ENCODE measurements at regions not wholly inside any gene's neighbourhood (a gene's known extent, or its start where the extent isn't known, plus 50 kb on each side); places are given as distances from the start of the nearest gene placed in this dataset.
"Not testable (repeated sequence)": the region's sequence is repeated elsewhere in the genome, so short reads cannot be mapped to it uniquely, and the experiment has no call there.

DNA sequence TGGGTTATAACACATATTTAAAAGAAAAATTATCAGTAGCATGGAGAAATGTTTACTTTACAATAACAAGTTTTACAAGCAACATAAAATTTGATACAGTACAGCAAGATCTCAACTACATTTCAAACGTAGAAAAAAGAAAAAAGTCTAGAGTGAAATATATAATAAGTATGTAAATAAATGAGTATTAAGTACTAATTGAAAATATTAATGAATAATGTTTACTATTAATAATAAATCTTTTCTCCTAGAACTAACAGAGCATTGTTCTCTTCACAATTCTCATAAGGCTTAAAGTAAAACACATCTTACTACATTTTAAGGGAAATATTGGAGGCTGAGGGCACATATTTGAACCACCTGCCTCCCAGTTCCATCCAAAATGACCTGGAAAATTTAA, 72.1 kb downstream of the TMEM212 start:
- DNase-seq (no peak), ATAC-seq (no peak)
- intact Hi-C loops (cut with DNase I, micrococcal nuclease): no loop called here

DNA sequence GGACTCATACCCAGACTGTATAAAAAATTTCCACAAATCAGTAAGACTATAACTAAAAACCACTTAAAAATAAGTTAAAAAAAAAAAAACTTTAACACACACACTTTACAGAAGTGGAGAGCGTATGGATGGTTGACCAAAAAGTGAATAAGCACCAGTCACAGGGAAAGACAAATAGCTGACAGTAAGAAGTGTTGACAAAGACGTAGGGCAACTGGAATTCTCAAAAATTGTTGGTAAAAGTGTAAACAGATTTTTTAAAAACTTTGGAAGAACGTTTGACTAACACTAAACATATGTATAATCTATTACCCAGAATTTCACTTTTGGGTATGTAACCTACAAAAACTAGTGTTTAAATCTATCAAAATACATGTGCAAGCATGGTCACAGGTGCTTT, 73.7 kb downstream of the TMEM212 start:
- no peak for ATAC-seq
- intact Hi-C loops (cut with DNase I, micrococcal nuclease): no loop called here
- no peak for DNase-seq

DNA sequence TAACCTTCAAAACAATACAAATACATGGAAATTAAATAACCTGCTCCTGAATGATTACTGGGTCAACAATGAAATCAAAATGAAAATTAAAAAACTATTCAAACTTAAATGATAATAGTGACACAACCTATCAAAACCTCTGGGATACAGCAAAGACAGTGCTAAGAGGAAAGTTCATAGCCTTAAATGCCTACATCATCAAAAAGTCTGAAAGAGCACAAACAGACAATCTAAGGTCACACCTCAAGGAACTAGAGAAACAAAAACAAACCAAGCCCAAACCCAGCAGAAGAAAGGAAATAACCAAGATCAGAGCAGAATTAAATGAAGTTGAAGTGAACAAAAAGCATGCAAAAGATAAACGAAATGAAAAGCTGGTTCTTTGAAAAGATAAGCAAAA, 79.5 kb downstream of the TMEM212 start:
- intact Hi-C loops (cut with DNase I, micrococcal nuclease); ATAC-seq; DNase-seq: not testable (repeated sequence)

DNA sequence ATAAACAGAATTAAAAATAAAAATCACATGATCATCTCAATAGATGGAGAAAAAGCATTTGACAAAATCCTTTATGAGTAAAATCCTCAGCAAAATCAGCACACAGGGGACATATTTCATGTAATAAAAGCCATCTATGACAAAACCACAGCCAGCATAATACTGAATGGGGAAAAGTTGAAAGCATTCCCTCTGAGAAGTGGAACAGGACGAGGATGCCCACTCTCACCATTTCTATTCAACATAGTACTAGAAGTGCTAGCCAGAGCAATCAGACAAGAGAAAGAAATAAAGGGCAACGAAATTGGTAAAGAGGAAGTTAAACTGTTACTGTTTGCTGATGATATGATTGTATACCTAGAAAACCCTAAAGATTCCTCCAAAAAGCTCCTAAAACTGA, 80.5 kb downstream of the TMEM212 start:
- ATAC-seq, DNase-seq: not testable (repeated sequence)

DNA sequence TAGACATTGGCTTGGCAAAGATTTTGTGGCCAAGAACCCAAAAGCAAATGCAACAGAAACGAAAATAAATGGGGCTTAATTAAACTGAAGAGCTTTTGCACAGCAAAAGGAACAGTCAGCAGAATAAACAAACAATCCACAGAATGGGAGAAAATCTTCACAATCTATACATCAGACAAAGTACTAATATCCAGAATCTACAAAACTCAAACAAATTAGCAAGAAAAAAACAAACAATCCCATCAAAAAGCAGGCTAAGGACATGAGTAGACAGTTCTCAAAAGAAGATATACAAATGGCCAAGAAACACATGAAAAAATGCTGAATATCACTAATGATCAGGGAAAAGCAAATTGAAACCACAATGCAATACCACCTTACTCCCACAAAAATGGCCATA, 81.7 kb downstream of the TMEM212 start:
- ATAC-seq; intact Hi-C loops (cut with DNase I, micrococcal nuclease): not testable (repeated sequence)

More for the DNA sequence above, 80.5 kb downstream of the TMEM212 start:
- intact Hi-C loops (cut with DNase I, micrococcal nuclease): not testable (repeated sequence)

DNA sequence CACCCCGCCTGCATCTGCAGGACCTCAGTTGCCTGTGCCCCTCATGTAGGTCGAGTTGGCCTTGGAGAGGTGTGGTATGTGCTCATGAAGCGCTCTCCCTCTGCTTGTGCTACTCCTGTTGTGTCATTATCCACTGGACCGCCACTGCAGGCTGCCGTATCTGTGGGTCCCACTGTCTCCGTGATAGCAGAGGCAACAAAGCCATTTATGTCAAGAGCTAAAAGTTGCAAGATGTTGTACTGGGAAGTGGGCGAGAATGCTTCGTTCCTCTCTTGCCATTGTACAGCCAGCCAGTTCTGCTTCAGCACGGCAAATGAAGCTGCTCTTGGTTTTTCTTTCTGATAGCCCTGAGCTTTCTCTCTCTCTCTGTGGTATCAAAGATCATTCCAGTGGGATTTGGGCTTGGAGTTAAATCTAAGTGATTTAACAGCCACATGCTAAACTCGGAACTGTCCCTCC, 89.0 kb downstream of the TMEM212 start:
- no peak for DNase-seq
- intact Hi-C loops (cut with DNase I, micrococcal nuclease): no loop called here
- no peak for ATAC-seq

More for the DNA sequence above, 81.7 kb downstream of the TMEM212 start:
- DNase-seq: not testable (repeated sequence)

DNA sequence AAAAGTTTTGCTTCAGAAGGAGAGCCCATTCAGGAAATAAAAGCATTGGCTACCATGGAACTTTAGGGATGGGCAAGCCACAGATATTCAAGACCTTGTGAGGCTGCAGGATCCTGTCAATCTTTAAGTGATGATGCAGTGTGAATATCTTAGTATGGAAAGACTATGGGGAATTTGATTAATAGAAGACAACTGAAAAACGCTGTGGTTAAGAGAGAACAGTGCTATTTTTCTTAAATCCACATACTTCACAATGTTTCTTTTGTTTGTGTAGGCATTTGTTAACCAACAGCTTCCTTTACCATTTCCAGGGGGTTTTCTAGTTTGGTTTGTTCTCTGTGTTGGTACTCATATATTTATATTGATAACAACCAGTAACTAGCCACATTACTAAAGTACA, 90.3 kb downstream of the TMEM212 start:
- intact Hi-C loops (cut with DNase I, micrococcal nuclease): no loop called here
- DNase-seq: no peak
- no peak for ATAC-seq

DNA sequence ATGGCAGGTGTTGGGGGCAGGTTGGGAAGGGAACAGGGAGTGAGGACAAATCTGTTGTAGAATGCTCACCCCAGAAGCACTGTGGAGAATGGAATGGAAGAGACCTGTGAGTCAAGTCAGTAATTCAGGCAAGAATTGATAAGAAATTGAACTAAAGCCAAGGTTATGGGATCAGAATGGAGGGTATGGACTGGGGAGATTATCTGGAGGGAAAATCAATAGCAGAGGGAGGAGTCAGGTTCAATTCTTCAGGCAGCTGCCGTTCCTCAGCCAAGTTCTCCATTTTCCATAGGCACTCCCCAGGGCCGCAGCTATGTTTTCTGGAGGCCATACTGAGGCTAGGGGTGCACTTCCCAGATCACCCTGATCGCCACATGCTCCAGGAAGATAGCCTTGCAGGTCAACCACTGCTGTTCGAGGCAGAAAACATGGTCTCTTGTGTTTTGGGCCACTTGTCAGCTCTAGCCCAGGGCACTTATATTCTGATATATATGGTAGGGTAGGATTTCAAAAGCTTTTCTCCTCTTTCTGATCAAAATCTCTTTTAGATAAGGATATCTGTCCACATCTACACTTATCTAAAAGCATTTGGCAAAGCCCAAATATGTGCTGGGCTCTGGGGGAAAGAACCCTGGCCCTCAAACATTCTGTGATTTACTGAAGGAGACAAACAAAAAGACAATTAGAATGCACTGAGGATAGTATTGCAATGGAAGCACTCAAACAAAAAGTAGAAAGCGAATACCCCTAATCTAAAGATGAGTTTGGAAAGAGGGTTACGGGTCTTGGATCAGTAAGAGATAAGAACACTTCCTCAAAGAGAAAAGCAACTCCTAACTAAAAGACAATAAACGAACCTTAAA, 92.3 kb downstream of the TMEM212 start:
- ATAC-seq (no peak), DNase-seq (no peak)
- intact Hi-C loops (cut with DNase I, micrococcal nuclease): no loop called here

DNA sequence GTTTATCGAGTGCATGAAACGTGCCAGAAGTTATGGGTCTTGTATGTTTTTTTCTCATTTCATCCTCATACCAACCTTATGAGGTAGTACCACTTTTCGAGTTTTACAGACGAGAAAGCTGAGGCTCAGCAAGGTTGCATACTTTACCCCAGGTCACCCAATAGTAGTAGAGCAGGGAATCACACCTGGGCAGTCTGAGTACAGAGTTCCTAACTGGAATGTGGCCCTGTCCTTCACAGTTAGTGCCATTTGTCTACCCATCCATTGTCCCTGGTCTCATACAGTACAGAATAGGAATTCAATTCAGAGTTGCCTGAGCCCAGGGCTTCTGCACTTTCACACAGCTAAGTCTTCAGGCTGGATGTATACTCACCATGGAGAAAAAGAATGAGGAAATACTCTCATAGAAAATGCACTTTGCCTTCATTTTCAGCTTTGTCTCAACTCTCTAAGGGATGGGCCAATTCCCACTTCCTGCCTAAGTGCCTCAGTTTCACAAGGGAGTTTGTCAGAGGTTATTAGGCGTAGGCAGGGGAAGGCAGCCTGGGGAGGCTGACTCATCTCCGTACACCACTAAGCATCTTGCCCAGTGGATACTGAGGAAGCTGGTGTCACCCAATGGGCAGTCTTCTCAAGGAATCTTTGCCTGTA, 93.2 kb downstream of the TMEM212 start:
- intact Hi-C loops (cut with DNase I, micrococcal nuclease): no loop called here
- DNase-seq (no peak), ATAC-seq (peak; percentile 82)

DNA sequence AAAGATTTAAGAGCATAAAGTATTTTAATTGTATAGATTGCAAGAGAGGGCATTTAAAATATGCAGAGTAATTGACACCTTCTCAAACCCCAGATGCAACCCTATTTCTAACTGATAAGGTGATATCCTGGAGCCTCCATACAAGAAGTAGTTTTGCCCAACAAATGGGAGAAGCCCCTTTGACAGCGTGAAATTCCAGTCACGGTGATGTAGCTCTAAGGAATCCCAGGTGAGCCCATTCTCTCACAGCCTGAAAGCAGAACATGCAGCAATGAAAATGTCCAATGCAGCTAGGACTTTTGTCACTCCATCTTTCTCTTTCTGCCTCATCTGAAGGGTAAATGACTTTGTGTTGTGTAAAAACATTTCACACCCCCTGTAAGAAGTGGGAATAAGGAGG, 96.4 kb downstream of the TMEM212 start:
- ATAC-seq: no peak
- DNase-seq: no peak
- intact Hi-C loops (cut with DNase I, micrococcal nuclease): no loop called here

DNA sequence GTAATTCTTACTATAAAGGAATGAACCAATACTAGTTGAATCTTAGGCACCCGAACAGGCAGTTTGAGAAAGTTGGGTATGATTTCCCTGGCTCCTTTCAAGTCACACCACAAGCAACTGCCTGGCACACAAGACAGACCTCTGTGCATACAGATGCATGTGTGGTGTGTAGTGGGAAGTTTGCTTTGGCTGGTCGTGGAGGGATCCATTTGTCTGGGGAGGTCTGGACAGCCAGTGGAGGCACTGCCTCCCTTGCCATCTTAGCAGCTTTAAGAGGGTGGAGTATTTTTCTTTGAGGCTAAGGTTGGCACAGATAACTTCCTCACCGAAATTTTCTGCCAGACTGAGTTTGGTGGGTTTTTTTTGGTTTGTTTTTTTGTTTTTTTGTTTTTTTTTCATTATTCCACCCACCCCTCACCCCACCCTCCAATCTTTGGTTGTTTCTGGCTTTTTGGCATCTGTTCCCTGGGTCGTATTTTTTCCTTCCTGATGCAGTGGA, 97.1 kb downstream of the TMEM212 start:
- intact Hi-C loops (cut with DNase I, micrococcal nuclease): no loop called here
- no peak for ATAC-seq
- no peak for DNase-seq

DNA sequence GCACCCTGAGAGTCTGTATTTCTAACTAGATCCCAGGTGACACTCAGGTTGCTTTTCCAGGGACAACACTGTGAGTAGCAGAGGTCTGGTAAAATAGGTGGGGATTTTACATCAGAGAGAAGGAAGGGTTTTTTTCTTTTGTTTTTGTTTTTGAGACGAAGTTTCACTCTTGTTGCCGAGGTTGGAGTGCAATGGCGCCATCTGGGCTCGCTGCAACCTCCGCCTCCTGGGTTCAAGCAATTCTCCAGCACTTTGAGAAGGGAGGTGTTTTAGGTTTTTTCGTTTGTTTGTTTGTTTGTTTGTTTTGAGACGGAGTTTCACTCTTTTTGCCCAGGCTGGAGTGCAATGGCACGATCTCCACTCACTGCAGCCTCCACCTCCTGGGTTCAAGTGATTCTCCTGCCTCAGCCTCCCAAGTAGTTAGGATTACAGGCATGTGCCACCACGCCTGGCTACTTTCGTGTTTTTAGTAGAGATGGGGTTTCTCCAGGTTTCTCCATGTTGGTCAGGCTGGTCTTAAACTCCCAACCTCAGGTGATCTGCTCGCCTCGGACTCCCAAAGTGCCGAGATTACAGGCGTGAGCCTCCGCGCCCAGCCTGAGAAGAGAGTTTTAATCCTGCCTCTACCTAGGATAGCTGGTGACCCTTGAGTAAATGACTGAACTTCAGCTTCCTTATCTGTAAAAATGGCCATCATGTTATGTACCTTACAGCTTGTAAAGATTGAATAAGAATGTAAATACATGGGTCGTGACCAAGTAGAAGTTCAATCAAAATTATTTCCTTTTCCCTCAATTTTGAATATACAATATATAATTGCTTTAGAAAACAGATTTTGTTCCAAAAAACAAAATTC, 95.9 kb upstream of the FNDC3B start:
- intact Hi-C loops (cut with DNase I, micrococcal nuclease): no loop called here
- DNase-seq: no peak
- ATAC-seq: peak; percentile 91

DNA sequence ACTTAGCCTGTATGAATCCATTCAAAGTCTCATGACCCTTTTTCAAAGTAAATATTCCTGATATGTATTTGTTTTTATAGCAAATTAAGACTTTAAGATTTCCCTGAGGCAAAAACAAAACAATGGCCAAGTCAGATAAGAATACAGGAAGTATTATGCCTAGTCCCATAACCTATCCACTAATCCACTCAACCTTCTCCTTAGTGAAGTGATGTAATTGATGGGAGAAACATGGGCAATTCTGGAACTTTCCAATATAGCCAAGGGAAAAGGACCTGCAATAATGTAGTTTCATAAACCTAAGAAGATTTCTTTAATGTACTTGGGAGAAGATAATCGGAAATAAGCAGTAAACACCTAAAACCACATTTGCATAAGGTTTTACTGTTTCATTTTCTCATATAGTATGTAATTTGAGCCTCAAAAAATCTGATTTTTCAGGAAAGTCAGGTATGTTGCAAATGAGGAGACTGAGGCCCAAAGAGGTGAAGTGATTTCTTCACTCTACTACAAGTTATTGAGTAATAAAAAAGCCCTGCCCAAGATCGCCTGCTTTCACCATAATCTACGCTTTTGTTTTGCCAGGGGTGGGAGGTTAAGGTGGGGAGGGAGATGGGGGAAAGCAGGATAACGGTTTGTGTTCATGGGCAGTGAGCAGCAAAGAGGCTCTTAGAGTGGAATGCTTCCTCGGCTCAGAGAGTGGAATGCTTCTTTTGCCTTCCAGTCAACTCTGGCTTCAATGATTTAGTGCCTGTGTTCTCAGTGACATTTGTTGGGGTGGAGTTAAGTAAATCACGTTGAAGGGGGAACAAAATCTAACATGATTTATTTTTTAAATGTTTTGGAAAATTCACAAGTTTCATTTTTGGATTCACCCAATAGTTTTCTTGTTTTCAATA, 95.0 kb upstream of the FNDC3B start:
- peak; percentile 62 for ATAC-seq
- intact Hi-C loops (cut with DNase I, micrococcal nuclease): no loop called here
- DNase-seq: no peak

DNA sequence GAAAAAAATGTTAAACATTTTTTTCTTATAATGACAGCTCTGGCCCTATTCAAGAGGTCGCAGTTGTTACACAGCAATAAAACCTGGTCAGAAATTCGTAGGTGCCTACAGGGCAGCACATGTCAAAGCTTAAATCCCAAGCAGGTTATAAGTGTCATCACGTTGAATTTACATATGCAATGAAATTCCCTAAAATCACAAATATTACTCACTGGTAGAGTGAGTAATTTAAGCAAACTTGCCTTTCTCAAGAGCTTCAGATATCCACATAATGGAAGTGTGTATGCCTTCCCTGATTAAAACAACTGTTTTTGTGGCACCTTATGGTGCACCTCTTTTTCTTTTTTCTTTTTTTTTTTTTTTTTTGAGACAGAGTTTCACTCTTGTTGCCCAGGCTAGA, 90.7 kb upstream of the FNDC3B start:
- intact Hi-C loops (cut with DNase I, micrococcal nuclease): no loop called here
- DNase-seq: no peak
- no peak for ATAC-seq

DNA sequence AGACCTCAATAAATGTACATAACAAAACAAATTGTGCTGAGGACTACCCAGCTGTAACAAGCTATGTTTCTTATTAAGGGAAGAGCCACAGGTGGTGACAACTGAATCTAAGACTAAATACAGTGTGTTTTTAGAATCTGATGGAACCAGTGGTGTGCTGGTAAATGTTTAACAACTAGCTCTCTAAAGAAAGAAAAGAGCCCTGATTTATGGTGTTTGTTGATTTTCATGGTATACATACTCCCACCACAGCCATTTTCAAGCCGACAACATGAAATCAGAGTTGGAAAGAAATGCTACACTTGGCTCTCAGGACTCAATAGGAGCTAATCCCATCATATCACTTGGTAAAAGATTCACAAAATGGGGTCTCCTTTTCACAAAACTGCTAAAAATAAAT, 89.8 kb upstream of the FNDC3B start:
- DNase-seq: no peak
- no peak for ATAC-seq

DNA sequence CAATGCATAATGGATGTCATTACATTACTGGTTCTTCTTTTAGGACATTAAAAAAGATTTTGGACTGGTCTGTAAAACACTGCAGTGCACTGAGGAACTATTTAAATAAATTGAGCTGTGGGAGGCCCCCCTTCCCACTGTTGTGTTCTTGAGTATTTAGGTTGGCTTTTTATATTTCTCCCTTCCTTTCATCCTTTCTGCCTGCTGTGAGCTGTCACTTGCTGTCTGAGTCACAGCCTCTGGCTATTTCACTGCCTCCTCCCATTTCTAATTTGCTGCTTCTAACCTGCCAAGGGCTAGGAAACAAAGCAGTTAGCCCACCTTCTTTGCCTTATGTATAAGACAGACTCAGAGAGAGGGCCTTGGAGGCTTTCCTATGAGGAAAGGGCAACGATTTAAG, 89.0 kb upstream of the FNDC3B start:
- intact Hi-C loops (cut with DNase I, micrococcal nuclease): no loop called here
- ATAC-seq (no peak), DNase-seq (no peak)

More for the DNA sequence above, 89.8 kb upstream of the FNDC3B start:
- intact Hi-C loops (cut with DNase I, micrococcal nuclease): no loop called here

DNA sequence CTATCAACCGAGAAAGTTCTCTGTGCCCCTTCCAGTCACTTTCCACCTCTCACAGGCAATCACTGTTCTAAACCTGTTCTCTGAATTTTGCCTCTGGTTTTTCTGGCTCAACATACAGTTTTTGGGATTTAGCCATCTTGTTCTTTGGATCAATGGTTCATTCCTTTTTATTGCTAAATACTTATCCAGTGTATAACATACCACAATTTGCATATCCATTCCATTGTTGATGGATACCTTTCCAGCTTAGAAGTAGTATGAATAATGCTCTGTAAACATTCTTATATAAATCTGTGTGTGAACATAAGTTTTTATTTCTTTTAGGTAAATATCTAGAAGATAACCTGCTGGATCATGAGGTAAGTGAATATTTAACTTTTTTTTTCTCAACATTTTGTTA, 87.8 kb upstream of the FNDC3B start:
- intact Hi-C loops (cut with DNase I, micrococcal nuclease): no loop called here
- DNase-seq (no peak), ATAC-seq (no peak)

DNA sequence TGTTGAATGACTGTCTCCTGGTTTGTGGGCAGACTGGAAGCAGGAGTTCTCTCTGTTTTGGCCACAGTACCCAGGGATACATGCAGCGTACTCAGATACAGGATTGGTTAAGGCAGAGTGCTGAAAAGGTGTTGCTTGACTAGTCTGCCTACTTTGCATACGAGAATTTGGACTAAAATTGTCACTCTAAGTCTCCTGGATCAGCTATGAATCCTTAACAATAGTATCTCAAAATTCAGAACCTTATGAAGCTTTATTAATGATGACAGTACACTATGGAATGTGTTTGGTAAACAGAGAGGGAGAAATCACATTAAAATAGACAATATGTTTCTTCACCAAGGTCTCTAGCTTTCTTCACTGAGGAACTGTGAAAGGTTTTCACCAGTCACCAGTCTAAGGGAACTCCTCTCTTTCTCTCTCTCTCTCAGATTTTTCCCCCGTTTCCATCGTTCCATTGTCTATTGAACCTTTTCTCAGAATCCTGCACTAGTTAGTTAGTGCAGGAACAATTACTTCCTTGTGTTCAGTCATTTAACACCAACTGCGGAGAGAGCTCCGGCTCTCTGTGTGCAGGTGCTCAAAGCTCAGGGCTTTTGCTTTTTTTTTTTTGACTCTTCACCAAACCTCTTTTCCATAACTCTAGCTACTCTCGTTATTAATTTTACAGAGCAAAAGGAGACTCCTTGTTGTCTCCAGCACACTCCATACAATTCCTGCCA, 85.9 kb upstream of the FNDC3B start:
- intact Hi-C loops (cut with DNase I, micrococcal nuclease): no loop called here
- peak; percentile 79 for ATAC-seq
- no peak for DNase-seq
